HG02852 (cell line): ENCODE measurements at regions not wholly inside any gene's neighbourhood (a gene's known extent, or its start where the extent isn't known, plus 50 kb on each side); places are given as distances from the start of the nearest gene placed in this dataset.

ENCODE experiments used
- ATAC-seq: cut with Tn5 transposase; IDR thresholded peaks from one replicate; pipeline ENCODE4 v1.9.1; 2021; ENCODE audit warnings: mild to moderate bottlenecking, moderate library complexity; ENCODE audit not compliant: unreplicated experiment

- no peak for ATAC-seq
Observed at GRCh38 chr3:139870000-139870675, 64.8 kb upstream of the CLSTN2 start.

- ATAC-seq, result no peak
Observed at GRCh38 chr3:139868773-139869172, 66.2 kb upstream of the CLSTN2 start.

- no peak for ATAC-seq
Observed at GRCh38 chr3:139848660-139849059, 86.3 kb upstream of the CLSTN2 start.

GRCh38 chr3:139846729-139847128, 88.3 kb upstream of the CLSTN2 start:
- ATAC-seq, result no peak

- no peak for ATAC-seq
Observed at GRCh38 chr3:139839659-139840058, 95.3 kb upstream of the CLSTN2 start.

- no peak for ATAC-seq
Observed at GRCh38 chr3:139839014-139839413, 96.0 kb upstream of the CLSTN2 start.

- ATAC-seq, result no peak
Observed at GRCh38 chr3:139838269-139838957, 96.6 kb upstream of the CLSTN2 start.

GRCh38 chr3:139836698-139837464, 98.1 kb upstream of the CLSTN2 start:
- no peak for ATAC-seq

GRCh38 chr3:139835830-139836683, 98.9 kb upstream of the CLSTN2 start:
- no peak for ATAC-seq

GRCh38 chr3:139832998-139833397, 102.0 kb upstream of the CLSTN2 start:
- ATAC-seq, result no peak

GRCh38 chr3:139830817-139831216, 104.2 kb upstream of the CLSTN2 start:
- ATAC-seq, result no peak

GRCh38 chr3:139827833-139828232, 107.2 kb upstream of the CLSTN2 start:
- ATAC-seq, result no peak

- no peak for ATAC-seq
Observed at GRCh38 chr3:139824864-139825263, 110.1 kb upstream of the CLSTN2 start.

GRCh38 chr3:139814646-139815045, 120.3 kb upstream of the CLSTN2 start:
- ATAC-seq, result no peak

- no peak for ATAC-seq
Observed at GRCh38 chr3:139811331-139811730, 123.7 kb upstream of the CLSTN2 start.

- ATAC-seq, result no peak
Observed at GRCh38 chr3:139808201-139808600, 126.8 kb upstream of the CLSTN2 start.

- ATAC-seq, result no peak
Observed at GRCh38 chr3:139803294-139803693, 125.5 kb upstream of the NMNAT3 start.

GRCh38 chr3:139797724-139798343, 120.1 kb upstream of the NMNAT3 start:
- no peak for ATAC-seq

GRCh38 chr3:139794469-139795265, 116.9 kb upstream of the NMNAT3 start:
- no peak for ATAC-seq

- no peak for ATAC-seq
Observed at GRCh38 chr3:139793408-139793807, 115.6 kb upstream of the NMNAT3 start.
